ENCODE measurements at regions not wholly inside any gene's neighbourhood (a gene's known extent, or its start where the extent isn't known, plus 50 kb on each side); places are given as distances from the start of the nearest gene placed in this dataset.

DNA sequence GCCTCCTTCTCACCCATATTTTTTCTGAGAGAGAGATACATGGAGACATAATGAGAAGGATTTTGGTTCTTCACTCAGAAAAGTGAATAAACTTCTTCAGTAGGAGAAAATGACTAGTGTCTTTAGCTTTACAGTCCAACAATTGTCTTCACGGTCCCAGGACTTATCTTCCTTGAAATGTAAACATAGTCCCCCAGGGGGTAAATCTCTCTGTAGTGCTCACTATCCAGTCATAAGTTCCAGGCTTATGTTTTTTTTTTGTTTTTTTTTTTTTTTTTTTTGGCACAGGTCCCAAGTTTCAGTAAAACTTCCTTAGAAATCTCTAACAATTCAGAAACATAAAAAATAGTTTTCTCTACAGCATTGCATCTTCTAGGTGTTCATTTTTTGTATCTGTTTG is 890.2 kb upstream of the B3GALT2 start:
- intact Hi-C loops (cut with micrococcal nuclease): no loop called here
- H3K36me3 ChIP-seq (ENCODE audit: control insufficient read depth in 2 of 2, extremely low read depth in 1 of 2, insufficient read depth in 2 of 2, low read length in 2 of 2): no peaks in the 10 kb centered on the region
- H3K9me1 ChIP-seq (replicated peaks; ENCODE audit: control insufficient read depth, extremely low read depth, insufficient read depth, low read length): no peaks in the 10 kb centered on the region
- H3K4me1 ChIP-seq (ENCODE audit: control insufficient read depth, extremely low read depth, insufficient read depth, low read length): no peaks in the 10 kb centered on the region
- ChIA-PET CTCF (interaction anchor here (1.1 to 1.3 kb wide), 2 partner anchors 8 to 13 kb away, joined by 3 read pairs; no protein-coding TSS in a partner anchor), POLR2A (no interaction called here)
- no peak overlapping the region for H3K27ac ChIP-seq (ENCODE audit: insufficient read depth, low read depth, low read length)
- TF ChIP-seq POLR2AphosphoS5 (IDR thresholded peaks at IDR 0.05; ENCODE audit: insufficient read depth, low read depth, low read length) (no peak), EZH2 (IDR thresholded peaks at IDR 0.05; ENCODE audit: borderline replicate concordance, low read depth, low read length, severe bottlenecking) (no peak), MAX (IDR thresholded peaks at IDR 0.05; ENCODE audit: insufficient read depth, insufficient read length) (no peak), POLR2A (IDR thresholded peaks at IDR 0.05; ENCODE audit: low read depth, low read length) (no peak), FOS (IDR thresholded peaks at IDR 0.05; ENCODE audit: borderline replicate concordance, insufficient read depth, low read length) (no peak), JUN (IDR thresholded peaks at IDR 0.05; ENCODE audit: borderline replicate concordance, insufficient read depth, insufficient read length, low read depth) (no peak), MYC (IDR thresholded peaks at IDR 0.05; ENCODE audit: low read depth, low read length) (no peak), CTCF (IDR thresholded peaks at IDR 0.05; ENCODE audit: extremely low read depth in 1 of 2, insufficient read depth in 1 of 2, low read depth in 1 of 2, low read length in 2 of 2) (no peak), GATA2 (IDR thresholded peaks at IDR 0.05; ENCODE audit: insufficient read depth, insufficient read length, low read depth, low read length) (no peak)
- FAIRE-seq: no peak
- no peak overlapping the region for H2AFZ ChIP-seq (ENCODE audit: low read depth, low read length)
- no peak overlapping the region for H3K4me2 ChIP-seq (ENCODE audit: insufficient read depth, low read length)
- H3K79me2 ChIP-seq (ENCODE audit: control insufficient read depth, insufficient read depth, low read length): no peaks in the 10 kb centered on the region
- no peaks in the 10 kb centered on the region for H3K9me3 ChIP-seq (replicated peaks; ENCODE audit: control insufficient read depth, insufficient read depth, low read length)
- no peaks in the 10 kb centered on the region for H4K20me1 ChIP-seq (replicated peaks; ENCODE audit: control insufficient read depth, extremely low read depth, insufficient read depth, low read length)
- H3K27me3 ChIP-seq (ENCODE audit: control insufficient read depth in 2 of 2, insufficient read depth in 2 of 2, low read length in 2 of 2): no peaks in the 10 kb centered on the region
- no peak overlapping the region for H3K9ac ChIP-seq (replicated peaks; ENCODE audit: extremely low read depth, insufficient read depth, low read length)
- peak; percentile 38 for DNase-seq (ENCODE audit: low read depth, low spot score)
- dilution Hi-C loops (cut with MboI; ENCODE audit: extremely low pct_ligation_motif_present, low sequenced_read_pairs): no loop called here
- H3K4me3 ChIP-seq (replicated peaks in 1 of 3; ENCODE audit: insufficient read depth in 1 of 3, low read depth in 1 of 3, low read length in 3 of 3): no peak overlapping the region
- BruUV-seq (replicated peaks): no TSS peak
